GM18858 (cell line): ENCODE measurements at regions not wholly inside any gene's neighbourhood (a gene's known extent, or its start where the extent isn't known, plus 50 kb on each side); places are given as distances from the start of the nearest gene placed in this dataset.
A peak's percentile ranks its signal among the peaks of the same experiment; 100 is the strongest.

Source experiments
- ATAC-seq: cut with Tn5 transposase; IDR thresholded peaks from one replicate; pipeline ENCODE4 v1.9.1; 2021; ENCODE audit not compliant: unreplicated experiment

- no peak for ATAC-seq
Measured at GRCh38 chr10:60728056-60728455, 50.2 kb upstream of the CDK1 start.

DNA sequence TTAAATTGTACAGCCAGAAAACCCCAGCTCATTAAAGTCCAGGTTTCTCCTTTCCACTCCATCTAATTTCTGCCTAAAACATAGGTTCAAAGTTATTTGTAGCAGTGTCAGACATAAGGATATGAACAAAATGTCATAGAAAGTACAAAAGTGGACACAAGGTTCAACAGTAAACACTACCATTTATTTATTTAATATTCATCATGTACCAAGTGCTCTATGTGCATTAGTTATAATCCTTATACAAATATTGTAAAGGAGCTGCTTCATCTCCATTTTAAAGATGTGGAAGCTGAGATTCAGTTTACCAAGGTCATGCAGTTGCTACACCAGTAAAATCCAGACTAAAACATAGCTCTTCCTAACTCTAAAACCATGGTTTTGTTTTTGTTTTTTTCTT, 52.0 kb upstream of the CDK1 start:
- no peak for ATAC-seq

- ATAC-seq = no peak
Measured at GRCh38 chr10:60722623-60723022, 55.7 kb upstream of the CDK1 start.

GRCh38 chr10:60719721-60720120, 58.6 kb upstream of the CDK1 start:
- no peak for ATAC-seq

GRCh38 chr10:60718886-60719285, 59.4 kb upstream of the CDK1 start:
- no peak for ATAC-seq

- ATAC-seq = peak; percentile 60
Measured at GRCh38 chr10:60717852-60718251, 60.4 kb upstream of the CDK1 start.

DNA sequence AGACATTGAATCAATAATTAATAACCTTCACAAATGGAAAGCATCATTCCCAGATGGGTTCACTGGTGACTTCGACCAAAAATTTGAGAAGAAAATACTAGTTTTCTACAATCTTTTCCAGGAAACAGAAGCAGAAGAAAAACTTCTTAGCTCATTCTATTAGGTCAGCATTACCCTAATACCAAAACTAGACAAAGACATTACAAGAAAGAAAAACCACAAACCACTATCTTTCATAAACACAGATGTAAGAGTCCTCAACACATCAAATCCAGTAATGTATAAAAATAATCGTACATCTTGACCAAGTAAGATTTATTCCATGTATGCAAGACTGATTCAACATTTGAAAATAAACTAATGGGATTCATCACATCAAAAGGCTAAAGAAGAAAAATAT, 64.0 kb upstream of the CDK1 start:
- ATAC-seq = peak; percentile 50

DNA sequence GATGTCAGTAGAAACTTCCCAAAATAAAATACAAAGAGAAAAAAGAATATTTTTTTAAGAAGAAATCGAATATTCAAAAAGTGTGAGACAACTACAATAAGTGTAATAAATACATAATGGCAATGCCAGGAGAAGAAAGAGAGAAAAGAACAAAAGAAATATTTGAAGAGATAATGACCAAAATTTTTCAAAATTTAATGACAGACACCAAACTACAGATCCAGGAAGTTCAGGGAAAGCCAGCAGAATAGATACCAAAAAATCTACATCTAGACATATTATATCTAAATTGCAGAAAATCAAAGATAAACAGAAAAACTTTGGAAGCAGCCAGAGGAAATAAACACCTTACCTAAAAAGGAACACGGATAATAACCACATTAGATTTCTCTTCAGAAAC, 66.8 kb upstream of the CDK1 start:
- no peak for ATAC-seq

DNA sequence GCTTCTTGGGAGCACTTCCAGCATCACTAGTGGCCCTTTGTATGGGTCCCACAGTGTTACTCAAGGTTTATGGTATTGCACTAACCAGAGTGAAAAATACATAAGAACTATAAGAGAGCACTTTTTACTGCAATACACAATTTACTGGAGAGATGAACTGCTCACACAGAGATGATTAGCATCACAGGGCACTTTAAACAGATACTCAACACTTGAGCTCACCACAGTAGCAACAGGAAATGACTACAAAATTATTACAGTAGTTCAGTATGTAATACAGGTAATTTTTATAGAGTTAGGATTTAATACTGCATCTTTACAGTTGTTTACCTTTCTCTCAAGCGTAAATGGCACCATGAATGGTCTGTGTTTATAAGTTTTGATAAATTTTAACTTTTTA, 68.2 kb upstream of the CDK1 start:
- ATAC-seq = no peak

- no peak for ATAC-seq
Measured at GRCh38 chr10:60708666-60709065, 69.6 kb upstream of the CDK1 start.

GRCh38 chr10:60707841-60708240, 70.4 kb upstream of the CDK1 start:
- ATAC-seq = no peak

GRCh38 chr10:60706146-60706545, 72.1 kb upstream of the CDK1 start:
- ATAC-seq = no peak

DNA sequence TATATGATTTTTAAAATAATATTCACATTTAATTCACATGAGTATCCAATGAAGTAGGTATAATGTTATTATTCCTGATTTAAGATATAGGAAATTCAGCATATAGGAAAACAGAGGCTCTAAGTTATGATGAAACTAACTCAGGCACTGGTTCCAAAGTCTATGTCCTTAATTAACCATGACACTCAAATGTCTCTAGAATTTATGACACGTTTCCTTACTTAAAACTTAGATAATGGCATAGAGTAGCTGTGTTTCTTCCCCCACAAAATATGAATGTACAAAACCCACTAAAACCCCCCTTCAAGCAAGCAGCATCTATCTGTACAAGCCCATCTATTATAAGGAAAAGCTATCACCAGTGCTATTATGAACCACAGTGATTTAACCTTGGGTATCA, 72.9 kb upstream of the CDK1 start:
- ATAC-seq = no peak

DNA sequence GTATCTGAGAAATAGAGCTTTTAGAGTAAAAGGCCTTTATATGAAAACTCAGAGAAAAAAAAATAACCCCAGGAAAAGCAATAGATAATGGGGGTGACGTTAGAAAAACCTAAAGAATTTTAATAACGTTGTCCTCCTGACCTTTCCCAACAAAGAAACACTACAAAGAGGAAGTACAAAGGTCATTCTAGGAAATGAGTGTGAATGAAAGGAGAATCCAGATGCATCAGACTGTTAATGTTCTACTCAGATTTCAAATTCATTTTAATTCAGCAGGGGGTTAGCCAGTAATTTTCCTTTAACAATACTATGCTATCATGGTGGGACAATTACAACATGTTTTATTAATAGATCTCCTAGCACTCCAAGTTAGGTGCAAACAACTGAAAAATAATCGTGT, 73.8 kb upstream of the CDK1 start:
- no peak for ATAC-seq

DNA sequence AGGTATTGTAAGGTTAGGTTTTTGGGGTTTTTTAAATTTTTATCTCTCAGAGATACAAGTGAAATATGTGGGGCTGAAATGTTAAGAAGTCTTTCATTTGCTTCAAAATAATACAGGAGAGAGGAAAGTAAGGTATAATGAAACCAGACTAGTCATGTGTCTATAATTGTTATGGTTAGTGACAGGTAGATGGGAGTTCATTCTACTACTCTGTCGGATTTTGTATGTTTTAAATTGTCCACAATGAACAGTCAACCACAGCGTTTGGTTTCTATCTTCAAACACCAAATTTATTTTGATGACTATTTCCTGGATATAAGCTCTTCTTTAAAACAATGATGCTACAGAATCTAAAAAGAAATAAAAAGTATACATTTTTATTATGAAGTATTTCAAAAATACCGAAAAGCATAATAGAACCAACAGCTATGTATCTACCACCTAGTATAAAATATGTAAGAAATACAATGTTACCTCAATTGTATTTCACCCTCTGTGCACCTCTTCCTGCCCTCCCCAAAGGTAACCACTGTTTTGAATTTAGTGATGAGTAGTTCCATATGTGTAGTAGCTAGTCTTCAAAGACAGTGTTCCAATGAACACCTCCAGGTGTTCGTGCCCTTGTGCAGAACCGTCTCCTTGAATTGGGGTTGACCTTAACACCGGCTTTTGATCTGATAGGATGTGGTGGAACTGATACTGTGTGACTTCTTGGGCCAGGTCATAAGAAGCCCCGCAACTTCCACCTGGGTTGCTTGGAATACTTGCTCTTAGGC, 74.8 kb upstream of the CDK1 start:
- ATAC-seq = no peak

- ATAC-seq = no peak
Measured at GRCh38 chr10:60687679-60688078, 90.6 kb upstream of the CDK1 start.

DNA sequence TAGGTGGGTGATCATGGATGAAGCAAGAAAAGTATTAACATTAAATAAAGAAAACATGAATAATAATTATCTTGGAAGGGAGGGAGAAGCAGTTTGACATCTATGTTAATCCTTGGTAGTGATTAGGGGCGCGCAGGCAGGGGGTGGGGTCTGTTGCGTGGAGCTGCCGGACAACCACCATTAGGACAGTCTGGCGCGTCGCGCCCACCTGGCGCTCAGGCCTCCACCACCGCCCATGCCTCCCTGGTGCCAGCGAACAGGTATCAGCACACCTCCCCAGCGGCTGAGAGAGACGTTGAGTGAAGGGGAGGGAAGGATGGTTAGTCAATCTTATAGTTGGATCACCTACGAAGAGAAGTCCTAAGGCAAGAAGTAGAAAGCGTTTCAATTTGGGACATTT, 94.2 kb upstream of the CDK1 start:
- ATAC-seq = no peak

- no peak for ATAC-seq
Measured at GRCh38 chr10:60681103-60681502, 97.2 kb upstream of the CDK1 start.

GRCh38 chr10:60679388-60679990, 98.8 kb upstream of the CDK1 start:
- ATAC-seq = no peak

- no peak for ATAC-seq
Measured at GRCh38 chr10:60678978-60679377, 99.3 kb upstream of the CDK1 start.

DNA sequence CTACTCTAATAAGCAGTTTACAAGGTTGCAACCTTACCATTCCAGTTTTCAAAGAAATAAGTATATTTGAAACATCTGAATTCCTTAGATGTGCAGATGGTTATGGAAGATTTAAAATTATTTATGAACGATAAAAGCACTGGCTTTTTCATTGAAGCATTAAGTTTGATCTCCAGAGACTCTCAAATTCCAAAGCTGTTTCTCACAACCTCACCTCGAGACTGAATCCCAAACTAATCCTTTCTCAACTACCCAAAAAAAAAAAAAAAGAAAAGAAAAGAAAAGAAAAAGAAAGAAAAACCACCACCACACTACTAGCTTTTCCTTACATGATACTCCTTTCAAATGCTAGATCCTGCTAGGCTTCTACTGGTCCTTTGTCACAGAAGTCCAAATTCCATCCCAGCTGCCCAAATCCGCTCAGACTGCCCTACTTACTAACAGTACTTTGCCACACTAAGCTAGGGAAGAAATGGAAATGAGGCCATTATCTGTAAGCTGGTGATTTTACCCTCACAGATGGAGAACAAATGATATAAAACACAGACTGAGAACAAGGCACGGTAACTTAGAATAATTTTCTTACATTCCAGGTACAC, 100.6 kb upstream of the CDK1 start:
- no peak for ATAC-seq

GRCh38 chr10:60675236-60675635, 103.0 kb upstream of the CDK1 start:
- no peak for ATAC-seq

GRCh38 chr10:60669501-60669900, 108.8 kb upstream of the CDK1 start:
- no peak for ATAC-seq
